UCSD-AML1 (cell line): ENCODE measurements at regions not wholly inside any gene's neighbourhood (a gene's known extent, or its start where the extent isn't known, plus 50 kb on each side); places are given as distances from the start of the nearest gene placed in this dataset.

Experiments
- DNase-seq: peaks from one replicate; lab custom pipeline; 2025; ENCODE audit not compliant: unreplicated experiment; lab: John Stamatoyannopoulos, UW

DNA sequence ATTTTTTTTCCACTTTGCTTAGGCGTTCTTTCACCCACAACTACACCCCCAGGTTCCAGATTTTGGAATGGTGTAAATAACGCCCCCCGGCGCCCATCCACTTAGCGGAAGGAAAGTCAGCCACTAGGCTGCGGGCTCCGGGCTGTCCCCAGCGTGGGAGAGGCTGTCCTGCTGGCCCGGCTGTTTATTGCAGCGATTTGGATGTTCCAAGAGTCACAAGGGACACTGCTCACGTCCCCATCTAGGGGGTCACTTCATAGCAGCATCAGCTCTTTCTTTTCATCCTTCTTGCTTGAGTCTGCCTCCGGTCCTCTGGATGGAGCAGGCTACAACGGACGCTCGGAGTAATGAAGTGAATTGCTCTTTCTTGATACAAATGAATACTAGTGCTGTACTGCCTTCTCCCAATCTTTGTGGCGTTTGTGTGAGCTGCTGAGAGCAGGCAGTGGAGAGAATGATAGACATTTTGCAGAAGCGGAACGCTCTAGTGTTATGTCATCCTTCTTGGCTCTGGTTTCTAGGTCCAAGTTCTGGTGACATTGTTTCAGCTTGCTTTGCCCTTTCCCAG, 50.7 kb upstream of the PAIP2B start:
- DNase-seq = peak; percentile 67

DNA sequence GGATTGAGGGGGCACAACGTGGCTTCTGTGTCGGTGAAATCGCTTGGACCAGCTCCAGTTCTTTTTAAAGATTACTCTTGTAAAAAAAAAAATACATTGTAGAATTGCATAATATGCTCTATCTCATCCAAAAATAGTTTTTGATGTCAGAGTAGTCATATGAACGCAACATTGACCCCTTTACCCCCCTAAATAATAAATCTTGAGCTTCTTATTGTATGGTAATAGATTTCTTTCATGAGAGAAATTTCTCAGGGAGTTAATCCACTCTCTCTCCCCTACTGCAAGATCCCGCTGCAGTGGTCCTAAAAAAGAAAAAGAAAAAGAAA, 50.2 kb upstream of the PAIP2B start:
- DNase-seq = no peak

DNA sequence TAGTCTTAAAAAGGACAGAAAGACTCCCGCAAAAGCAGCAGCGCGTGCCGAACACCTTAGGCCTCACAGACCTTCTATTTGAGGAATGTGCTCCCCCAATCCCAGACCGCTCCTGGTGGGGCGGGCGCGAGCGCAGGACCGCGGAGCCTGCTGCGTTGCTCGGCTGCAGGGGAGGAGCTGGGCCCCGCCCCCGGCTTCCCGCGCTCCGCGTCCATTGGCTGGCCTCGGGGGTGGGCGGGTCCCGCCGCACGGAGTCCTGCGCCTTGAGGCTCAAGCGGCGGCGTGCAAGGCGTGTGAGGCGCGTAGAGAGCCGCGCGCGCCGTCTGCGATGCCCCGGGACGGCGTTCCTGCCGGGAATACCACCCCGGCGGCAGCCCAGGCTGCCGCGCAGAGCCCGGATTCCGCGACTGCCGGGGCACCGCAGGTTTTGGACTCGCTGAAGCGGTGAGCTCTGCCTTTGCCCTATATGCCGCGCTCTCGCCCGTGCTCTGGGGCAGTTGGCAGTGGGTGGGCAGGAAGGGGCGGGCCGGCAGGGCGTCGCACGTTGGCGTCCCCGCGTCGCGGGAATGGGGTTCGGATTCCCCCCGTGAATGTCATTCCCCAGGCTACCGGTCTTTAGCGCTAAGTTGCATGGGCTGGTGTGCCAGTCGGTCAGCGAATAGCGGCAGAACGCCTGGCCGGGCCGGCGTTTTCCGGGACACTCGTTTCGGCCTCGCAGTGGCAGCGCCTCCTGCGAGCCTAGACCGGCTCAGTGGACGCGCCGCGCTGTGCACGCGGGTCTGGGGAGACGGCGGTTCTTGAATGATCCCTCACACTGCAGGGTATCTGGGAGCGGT, 49.6 kb upstream of the PAIP2B start:
- DNase-seq = peak; percentile 93
